Fibroblast of villous mesenchyme (primary cell): ENCODE measurements at regions not wholly inside any gene's neighbourhood (a gene's known extent, or its start where the extent isn't known, plus 50 kb on each side); places are given as distances from the start of the nearest gene placed in this dataset.

Experiments used
- DNase-seq: peaks from one replicate; pipeline ENCODE4 v3.0.0-alpha.2; 2010; ENCODE audit warnings: low read depth
- H3K4me3 ChIP-seq: 2 replicates; pipeline ENCODE4 v1.5.1; 2011; ENCODE audit warnings: low read depth, mild to moderate bottlenecking, low read length
- CTCF ChIP-seq: IDR thresholded peaks from 2 replicates; pipeline ENCODE4 v1.5.1; 2012; ENCODE audit warnings: low read depth, mild to moderate bottlenecking, low read length; ENCODE audit not compliant: insufficient read depth

DNA sequence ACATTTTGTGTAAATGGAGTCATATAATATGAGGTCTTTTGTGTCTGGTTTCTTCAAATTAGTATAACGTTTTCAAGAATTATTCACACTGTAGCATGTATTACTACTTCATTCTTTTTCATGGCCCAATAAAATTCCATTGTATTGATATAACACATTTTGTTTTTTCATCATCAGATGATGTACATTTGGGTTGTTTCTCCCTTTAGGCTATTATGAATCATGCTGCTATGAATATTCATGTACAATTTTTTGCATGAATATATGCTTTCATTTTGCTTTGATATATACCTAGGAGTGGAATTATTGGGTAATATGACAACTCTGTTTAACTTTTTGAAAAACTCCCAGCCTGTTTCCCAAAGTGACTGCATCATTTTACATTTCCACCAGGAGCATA lies 220.2 kb downstream of the NR4A2 start:
- no peak for TF ChIP-seq CTCF
- no peak for DNase-seq
- H3K4me3 ChIP-seq, result no peak overlapping the region

DNA sequence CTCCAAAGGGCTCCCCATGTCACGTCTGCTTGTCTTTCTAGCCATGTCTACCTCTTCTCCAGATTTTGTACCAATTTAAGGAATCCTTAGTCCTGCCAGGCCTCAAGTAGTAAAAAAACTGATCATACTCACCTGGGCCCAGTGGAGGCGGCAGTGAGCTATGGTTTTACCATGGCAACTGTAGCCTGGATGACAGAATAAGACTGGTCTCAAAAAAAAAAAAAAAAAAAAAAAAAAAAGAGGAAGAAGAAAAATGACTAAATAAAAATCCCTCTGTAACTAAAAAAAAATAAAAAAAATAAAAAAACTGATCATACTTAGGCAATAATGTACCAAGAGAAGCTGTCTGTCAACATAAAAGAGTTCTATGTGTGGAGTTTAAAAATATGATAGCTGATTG lies 221.6 kb downstream of the NR4A2 start:
- TF ChIP-seq CTCF, result no peak
- DNase-seq, result no peak
- H3K4me3 ChIP-seq, result no peak overlapping the region

GRCh38 chr2:156099382-156099781 lies 233.1 kb downstream of the NR4A2 start:
- no peak overlapping the region for H3K4me3 ChIP-seq
- TF ChIP-seq CTCF, result no peak
- no peak for DNase-seq

- TF ChIP-seq CTCF, result no peak
- H3K4me3 ChIP-seq, result no peak overlapping the region
- DNase-seq, result no peak
Observed at GRCh38 chr2:156098506-156098905, 234.0 kb downstream of the NR4A2 start.

DNA sequence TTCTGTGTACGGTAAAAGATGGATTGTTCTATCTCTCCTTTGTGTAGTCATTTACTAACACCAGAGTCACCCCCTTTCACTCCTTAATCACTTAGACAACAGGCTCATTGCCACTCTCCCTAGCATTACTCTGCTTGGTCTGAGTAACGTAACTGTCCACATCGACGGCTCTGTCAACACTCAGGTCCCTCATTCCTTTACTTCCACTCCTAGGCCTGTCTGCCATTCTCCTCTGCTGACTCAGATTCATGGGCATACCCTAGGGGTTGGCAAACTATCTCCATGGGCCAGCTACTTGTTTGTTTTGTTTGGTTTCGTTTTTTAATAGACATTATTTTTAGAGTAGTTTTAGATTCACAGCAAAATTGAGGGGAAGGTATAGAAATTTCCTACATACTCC lies 243.9 kb downstream of the NR4A2 start:
- DNase-seq, result no peak
- H3K4me3 ChIP-seq, result no peak overlapping the region
- TF ChIP-seq CTCF, result no peak

DNA sequence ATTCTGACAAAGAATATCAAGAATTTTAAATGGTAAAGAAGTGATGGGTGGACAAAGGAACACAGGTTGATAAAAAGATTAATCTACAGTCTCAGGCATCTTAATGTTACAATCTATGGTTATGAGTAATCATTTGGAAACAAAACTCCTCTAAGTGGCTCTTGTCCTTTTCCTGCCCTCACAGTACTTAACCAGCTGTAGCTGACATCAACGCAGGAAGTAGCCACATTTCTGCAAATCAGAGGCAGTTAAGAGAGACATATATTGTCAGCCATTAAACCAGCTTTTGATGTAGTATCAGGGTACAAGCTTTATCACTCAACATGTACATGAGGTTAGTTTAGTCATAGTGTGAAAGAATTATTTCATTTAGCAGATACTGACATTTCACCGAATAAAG lies 244.6 kb downstream of the NR4A2 start:
- TF ChIP-seq CTCF, result no peak
- H3K4me3 ChIP-seq, result no peak overlapping the region
- no peak for DNase-seq

DNA sequence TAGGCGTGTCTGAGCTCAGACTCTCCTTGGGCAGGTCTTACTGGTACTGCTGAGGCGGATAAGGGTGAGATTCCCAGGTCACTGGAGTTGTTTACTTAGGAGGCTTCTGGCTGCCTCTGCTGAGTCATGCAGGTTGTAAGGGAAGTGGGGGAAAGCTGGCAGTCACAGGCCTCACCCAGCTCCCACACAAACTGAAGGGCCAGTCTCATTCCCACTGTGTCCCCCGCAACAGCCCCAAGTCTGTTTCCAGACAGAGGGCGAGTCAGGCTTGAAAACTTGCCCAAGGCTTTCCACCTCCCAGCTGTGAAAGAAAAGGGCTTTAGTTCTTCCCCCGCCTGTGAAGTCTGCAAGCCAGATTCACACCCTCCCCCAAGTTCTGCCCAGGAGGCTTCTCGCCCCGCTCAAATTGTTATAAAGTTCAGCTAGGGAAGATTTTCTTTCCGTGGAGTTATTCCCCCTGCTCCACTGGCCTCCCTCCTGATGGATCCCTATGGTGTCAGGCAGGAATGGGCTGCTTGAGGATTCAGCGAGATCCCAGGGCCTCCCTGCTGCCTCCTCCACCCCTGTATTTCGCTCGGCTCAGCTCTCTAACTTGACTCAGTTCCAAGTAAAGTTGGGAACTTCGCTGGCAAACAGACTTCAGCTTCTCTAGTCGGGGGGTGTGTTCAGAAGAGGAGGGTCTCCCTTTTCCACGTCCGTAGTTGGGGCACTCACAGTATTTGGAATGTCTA lies 248.6 kb downstream of the NR4A2 start:
- no peak for TF ChIP-seq CTCF
- DNase-seq, result no peak
- no peak overlapping the region for H3K4me3 ChIP-seq
